RCC 7860 (cell line): ENCODE measurements at regions not wholly inside any gene's neighbourhood (a gene's known extent, or its start where the extent isn't known, plus 50 kb on each side); places are given as distances from the start of the nearest gene placed in this dataset.

ENCODE experiments used
- DNase-seq: peaks from one replicate; pipeline ENCODE4 v3.0.0-alpha.2; 2015; ENCODE audit warnings: low spot score
- FAIRE-seq: peaks from 2 replicates; lab custom pipeline; 2012; peaks lifted over from hg19 to GRCh38; lab: Jason Lieb, UNC

DNA sequence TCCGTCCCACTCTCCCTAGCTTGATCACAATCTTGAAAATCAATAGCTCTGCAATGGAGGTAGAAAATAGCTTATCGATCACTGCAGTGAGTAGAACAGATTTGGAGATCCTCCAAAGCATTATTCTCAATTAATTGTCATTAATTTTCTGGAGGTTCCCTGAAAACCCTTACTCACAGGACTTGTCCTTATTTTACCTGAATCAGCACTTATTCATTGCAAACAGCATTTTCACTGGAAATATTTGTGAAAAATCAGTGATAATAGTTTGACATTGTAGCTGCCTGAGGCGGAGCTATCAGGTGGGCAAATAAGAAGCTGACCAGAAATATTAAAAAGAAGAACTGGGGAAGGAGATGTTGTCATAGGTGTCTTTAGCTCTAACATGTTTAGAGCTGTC is 294.6 kb upstream of the ZSWIM2 start:
- FAIRE-seq: no peak
- no peak for DNase-seq

GRCh38 chr2:187139469-187139868 is 290.5 kb upstream of the ZSWIM2 start:
- FAIRE-seq (no peak), DNase-seq (no peak)

DNA sequence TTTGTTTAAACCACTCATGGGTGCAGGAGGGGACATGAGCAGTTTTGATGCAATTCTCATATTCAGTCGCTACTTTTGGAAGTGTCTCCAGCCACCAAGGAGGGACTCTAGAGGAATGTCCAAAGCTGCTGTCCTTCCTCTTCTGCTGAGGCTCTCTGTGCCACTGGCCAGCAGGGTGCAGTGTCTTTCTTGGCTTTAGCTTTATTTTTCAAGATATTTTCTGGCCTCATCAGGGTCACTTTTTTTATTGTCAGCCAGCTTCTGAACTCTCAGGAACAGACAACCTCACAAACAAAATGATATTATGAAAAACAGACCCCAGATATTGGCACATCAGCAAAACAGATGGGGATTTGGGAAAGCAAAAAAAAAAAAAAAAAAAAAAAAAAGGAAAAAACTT is 289.3 kb upstream of the ZSWIM2 start:
- DNase-seq: no peak
- no peak for FAIRE-seq

DNA sequence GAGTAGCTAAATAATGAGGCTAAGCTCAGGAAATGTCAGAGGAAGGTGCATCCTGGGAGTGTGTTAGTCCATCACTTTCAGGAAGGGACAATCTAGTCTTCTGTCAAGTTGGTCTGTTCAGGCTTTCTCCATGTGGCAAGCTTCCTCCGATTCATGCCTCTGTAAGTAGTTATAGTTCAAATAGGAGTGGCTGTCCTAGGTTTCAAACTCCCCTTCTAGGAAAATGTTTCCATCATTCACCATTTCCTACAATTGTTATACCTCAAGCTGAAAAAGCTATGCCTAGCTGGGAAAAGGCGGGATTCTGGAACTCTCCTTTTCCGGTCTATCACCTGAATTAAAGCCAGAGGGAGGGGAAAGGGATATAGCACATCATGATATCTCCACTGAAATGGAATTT is 287.7 kb upstream of the ZSWIM2 start:
- FAIRE-seq: no peak

GRCh38 chr2:187134306-187134705 is 285.3 kb upstream of the ZSWIM2 start:
- FAIRE-seq: peak; percentile 17
- peak; percentile 72 for DNase-seq

More for the DNA sequence above, 287.7 kb upstream of the ZSWIM2 start:
- no peak for DNase-seq

DNA sequence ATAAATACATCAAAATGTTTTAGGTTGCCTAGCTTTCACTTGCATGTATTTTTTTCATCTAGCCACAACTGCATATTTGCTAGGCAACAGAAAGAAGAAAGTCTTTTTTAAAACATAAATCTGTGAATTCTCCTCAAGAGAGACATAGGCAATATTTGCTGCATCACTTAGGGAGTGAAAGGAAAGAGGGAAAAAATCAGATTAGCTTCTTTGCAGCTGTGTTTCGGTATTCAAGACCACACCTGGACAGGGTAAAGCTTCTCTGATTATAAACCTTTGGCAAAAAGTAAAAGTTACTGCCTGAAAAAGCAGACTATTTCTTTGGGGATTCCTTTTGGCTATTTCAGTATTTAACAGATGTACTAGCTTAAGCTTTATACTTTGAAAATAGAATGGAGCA is 280.9 kb upstream of the ZSWIM2 start:
- DNase-seq: no peak
- no peak for FAIRE-seq

- DNase-seq: no peak
- no peak for FAIRE-seq
Observed at GRCh38 chr2:187129306-187129705, 280.3 kb upstream of the ZSWIM2 start.

- DNase-seq: no peak
- FAIRE-seq: no peak
Observed at GRCh38 chr2:187126247-187127005, 277.5 kb upstream of the ZSWIM2 start.

DNA sequence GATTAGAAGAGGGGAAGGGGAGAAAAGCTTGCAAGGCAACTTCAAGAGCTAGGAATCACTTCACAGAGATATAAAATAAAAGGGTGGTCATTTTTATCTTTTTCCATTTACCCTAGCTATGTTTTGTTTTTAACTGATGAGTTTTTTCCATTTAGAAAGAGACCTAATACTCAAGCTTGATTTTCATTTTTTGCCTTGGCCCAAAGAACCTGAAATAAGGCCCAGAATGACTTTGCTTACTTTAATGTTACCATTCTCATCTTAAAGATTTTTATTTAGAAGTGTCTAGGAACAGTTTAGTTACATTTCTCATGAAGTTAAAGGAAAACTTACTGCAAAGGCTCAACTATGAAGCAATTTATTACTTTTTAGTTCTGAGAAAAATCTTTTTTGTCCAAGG is 276.3 kb upstream of the ZSWIM2 start:
- no peak for FAIRE-seq
- DNase-seq: no peak

- FAIRE-seq: no peak
- DNase-seq: no peak
Observed at GRCh38 chr2:187124529-187124928, 275.6 kb upstream of the ZSWIM2 start.

- no peak for DNase-seq
- no peak for FAIRE-seq
Observed at GRCh38 chr2:187118331-187119099, 269.5 kb upstream of the ZSWIM2 start.

- no peak for DNase-seq
Observed at GRCh38 chr2:187117483-187117882, 268.5 kb upstream of the ZSWIM2 start.

GRCh38 chr2:187115627-187116026 is 266.7 kb upstream of the ZSWIM2 start:
- DNase-seq (no peak), FAIRE-seq (no peak)

More at GRCh38 chr2:187117483-187117882, 268.5 kb upstream of the ZSWIM2 start:
- FAIRE-seq: no peak

- DNase-seq (no peak), FAIRE-seq (no peak)
Observed at GRCh38 chr2:187107001-187107400, 258.0 kb upstream of the ZSWIM2 start.

- FAIRE-seq: no peak
Observed at GRCh38 chr2:187105218-187105617, 256.2 kb upstream of the ZSWIM2 start.

GRCh38 chr2:187102381-187102780 is 253.4 kb upstream of the ZSWIM2 start:
- FAIRE-seq: no peak
- DNase-seq: no peak

More at GRCh38 chr2:187105218-187105617, 256.2 kb upstream of the ZSWIM2 start:
- no peak for DNase-seq

DNA sequence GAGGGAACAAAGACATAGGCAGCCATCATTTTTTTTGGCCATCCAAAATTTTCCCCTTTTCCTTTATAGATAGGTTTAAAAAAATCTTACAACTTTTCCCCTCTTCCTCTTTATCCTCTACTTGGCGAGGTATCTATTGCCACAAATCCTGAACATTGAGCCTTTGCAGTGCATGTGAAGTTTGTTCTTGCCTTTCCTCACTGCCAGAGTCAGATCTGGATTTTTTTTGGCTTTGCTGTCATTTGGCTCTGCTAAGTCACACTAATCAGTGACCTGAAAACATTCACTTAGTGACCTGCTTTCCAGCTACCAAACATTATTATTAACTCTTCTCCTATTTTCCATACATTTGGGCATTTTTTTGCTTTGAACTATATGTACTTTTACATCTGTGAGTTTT is 249.2 kb upstream of the ZSWIM2 start:
- DNase-seq (no peak), FAIRE-seq (no peak)

- FAIRE-seq (no peak), DNase-seq (no peak)
Observed at GRCh38 chr2:187093771-187094412, 244.9 kb upstream of the ZSWIM2 start.

GRCh38 chr2:187091664-187092063 is 242.7 kb upstream of the ZSWIM2 start:
- no peak for DNase-seq
- FAIRE-seq: no peak

- FAIRE-seq (no peak), DNase-seq (no peak)
Observed at GRCh38 chr2:187084524-187084923, 235.6 kb upstream of the ZSWIM2 start.

DNA sequence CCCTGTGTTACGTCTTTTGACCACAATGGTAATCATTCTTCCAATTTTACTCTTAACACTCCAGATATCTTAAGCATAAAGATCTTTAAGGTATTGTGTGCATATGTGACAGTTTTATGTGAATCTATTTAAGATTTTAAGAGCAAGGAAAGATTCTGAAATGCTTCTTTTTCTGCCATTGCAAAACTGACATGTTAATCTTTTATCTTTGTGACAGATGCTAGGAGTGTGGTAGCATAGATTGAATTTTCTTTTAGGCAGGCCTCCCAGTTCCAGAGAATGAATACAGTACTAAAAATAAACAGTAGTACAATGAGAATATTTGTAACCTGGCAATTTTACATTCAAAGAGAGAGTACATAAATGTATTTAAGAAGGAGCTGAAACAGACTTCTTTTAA is 232.5 kb upstream of the ZSWIM2 start:
- DNase-seq (no peak), FAIRE-seq (no peak)

GRCh38 chr2:187079901-187080300 is 230.9 kb upstream of the ZSWIM2 start:
- no peak for FAIRE-seq
- DNase-seq: no peak
